Limb (tissue), 2 donors: ENCODE measurements at regions not wholly inside any gene's neighbourhood (a gene's known extent, or its start where the extent isn't known, plus 50 kb on each side); places are given as distances from the start of the nearest gene placed in this dataset.
"Not testable (repeated sequence)": the region's sequence is repeated elsewhere in the genome, so short reads cannot be mapped to it uniquely, and the experiment has no call there.

Experiments used
- DNase-seq, 2 donors: peaks; one replicate each; pipeline ENCODE4 v3.0.0-alpha.2; 2016; ENCODE audit errors: extremely low spot score in 2 of 2

GRCh38 chr11:29628609-29629008, 388.2 kb downstream of the KCNA4 start:
- DNase-seq, result no peak

- no peak for DNase-seq
Observed at GRCh38 chr11:29627541-29627940, 389.3 kb downstream of the KCNA4 start.

- no peak for DNase-seq
Observed at GRCh38 chr11:29623144-29623722, 393.6 kb downstream of the KCNA4 start.

- DNase-seq, result no peak
Observed at GRCh38 chr11:29616611-29617010, 400.2 kb downstream of the KCNA4 start.

- DNase-seq, result no peak
Observed at GRCh38 chr11:29612423-29612822, 404.4 kb downstream of the KCNA4 start.

GRCh38 chr11:29606330-29607031, 410.3 kb downstream of the KCNA4 start:
- DNase-seq, result no peak

GRCh38 chr11:29600151-29600575, 416.7 kb downstream of the KCNA4 start:
- DNase-seq, result not testable (repeated sequence)

- no peak for DNase-seq
Observed at GRCh38 chr11:29584342-29584741, 432.5 kb downstream of the KCNA4 start.

- no peak for DNase-seq
Observed at GRCh38 chr11:29578806-29579205, 438.0 kb downstream of the KCNA4 start.

GRCh38 chr11:29564486-29564885, 452.3 kb downstream of the KCNA4 start:
- DNase-seq, result no peak

GRCh38 chr11:29562183-29562582, 454.6 kb downstream of the KCNA4 start:
- no peak for DNase-seq

GRCh38 chr11:29553990-29554389, 462.8 kb downstream of the KCNA4 start:
- DNase-seq, result no peak

GRCh38 chr11:29538339-29539036, 478.3 kb downstream of the KCNA4 start:
- no peak for DNase-seq

- no peak for DNase-seq
Observed at GRCh38 chr11:29534836-29535235, 482.0 kb downstream of the KCNA4 start.

GRCh38 chr11:29530961-29531360, 485.9 kb downstream of the KCNA4 start:
- no peak for DNase-seq

- no peak for DNase-seq
Observed at GRCh38 chr11:29527391-29527936, 489.4 kb downstream of the KCNA4 start.

GRCh38 chr11:29518389-29519174, 498.2 kb downstream of the KCNA4 start:
- no peak for DNase-seq

- no peak for DNase-seq
Observed at GRCh38 chr11:29511394-29511793, 505.4 kb downstream of the KCNA4 start.

- DNase-seq, result no peak
Observed at GRCh38 chr11:29507376-29507775, 509.5 kb downstream of the KCNA4 start.

- DNase-seq, result no peak
Observed at GRCh38 chr11:29495676-29496075, 521.2 kb downstream of the KCNA4 start.

GRCh38 chr11:29490938-29491337, 525.9 kb downstream of the KCNA4 start:
- no peak for DNase-seq

GRCh38 chr11:29486301-29486700, 530.5 kb downstream of the KCNA4 start:
- DNase-seq, result no peak
